H1 (cell line): ENCODE measurements at regions not wholly inside any gene's neighbourhood (a gene's known extent, or its start where the extent isn't known, plus 50 kb on each side); places are given as distances from the start of the nearest gene placed in this dataset.

ENCODE experiments used
- BACH1 ChIP-seq: IDR thresholded peaks from 2 replicates; pipeline ENCODE4 v1.6.1; 2012; ENCODE audit warnings: low read length, improper control_type of control experiment
- POLR2AphosphoS5 ChIP-seq: IDR thresholded peaks from 2 replicates; pipeline ENCODE4 v1.6.1; 2011; ENCODE audit warnings: low read depth, low read length
- RNF2 ChIP-seq: fragments of 200-900, 300-1000 bp; sonication (generic); IDR thresholded peaks from 2 replicates; pipeline ENCODE4 v1.7.1; 2016; ENCODE audit warnings: borderline replicate concordance, low read depth, mild to moderate bottlenecking, antibody characterized with exemption, low read length; ENCODE audit not compliant: poor library complexity, severe bottlenecking; ENCODE audit errors: missing control alignments
- RXRA ChIP-seq: IDR thresholded peaks from 2 replicates; pipeline ENCODE4 v1.6.1; 2011; ENCODE audit warnings: low read depth, mild to moderate bottlenecking, low read length, moderate library complexity; ENCODE audit not compliant: insufficient read depth

DNA sequence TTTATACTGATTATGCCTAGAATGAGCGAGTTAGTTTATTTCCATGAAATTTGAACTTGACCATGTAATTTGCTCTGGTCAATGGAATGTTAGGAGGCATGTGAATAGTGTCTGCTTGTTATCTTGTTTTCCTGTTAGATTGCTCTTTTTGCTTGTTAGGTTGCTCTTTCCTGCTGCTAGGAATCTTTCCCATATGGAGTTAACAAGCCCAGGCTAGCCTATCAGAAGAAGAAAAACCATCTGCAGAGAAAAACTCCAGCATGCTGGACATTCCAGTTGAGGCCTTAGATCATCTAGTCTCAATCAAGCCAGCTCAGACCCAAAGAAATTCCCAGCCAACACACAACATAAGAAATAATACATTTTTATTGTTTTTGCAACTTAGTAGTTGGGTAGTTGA lies 470.2 kb upstream of the AGTR1 start (continued):
- TF ChIP-seq RNF2 (no peak), POLR2AphosphoS5 (no peak), RXRA (no peak), BACH1 (no peak)
